ENCODE measurements at regions not wholly inside any gene's neighbourhood (a gene's known extent, or its start where the extent isn't known, plus 50 kb on each side); places are given as distances from the start of the nearest gene placed in this dataset.

- Mint-ChIP-seq H3K36me3 (ENCODE audit: low read depth) (no peaks in the 10 kb centered on the region), H3K4me1 (no peaks in the 10 kb centered on the region), H3K27ac (no peak overlapping the region), H3K4me3 (no peak overlapping the region), H3K27me3 (no peaks in the 10 kb centered on the region), H3K9me3 (no peaks in the 10 kb centered on the region)
- intact Hi-C loops (cut with micrococcal nuclease) = no loop called here
- DNase-seq = no peak
Measured at GRCh38 chr2:49254401-49254800, 100.1 kb upstream of the FSHR start.

GRCh38 chr2:49251766-49252165 is 97.5 kb upstream of the FSHR start:
- no peak overlapping the region for H3K27ac Mint-ChIP-seq
- no peaks in the 10 kb centered on the region for H3K4me1 Mint-ChIP-seq
- DNase-seq = no peak
- no peak overlapping the region for H3K4me3 Mint-ChIP-seq
- no peaks in the 10 kb centered on the region for H3K27me3 Mint-ChIP-seq
- intact Hi-C loops (cut with micrococcal nuclease) = no loop called here
- H3K36me3 Mint-ChIP-seq (ENCODE audit: low read depth) = no peaks in the 10 kb centered on the region
- no peaks in the 10 kb centered on the region for H3K9me3 Mint-ChIP-seq

GRCh38 chr2:49251251-49251650 is 96.9 kb upstream of the FSHR start:
- Mint-ChIP-seq H3K4me3 (no peak overlapping the region), H3K27ac (no peak overlapping the region), H3K4me1 (no peaks in the 10 kb centered on the region), H3K27me3 (no peaks in the 10 kb centered on the region), H3K36me3 (ENCODE audit: low read depth) (no peaks in the 10 kb centered on the region), H3K9me3 (no peaks in the 10 kb centered on the region)
- intact Hi-C loops (cut with micrococcal nuclease) = no loop called here
- no peak for DNase-seq

GRCh38 chr2:49248506-49248905 is 94.2 kb upstream of the FSHR start:
- DNase-seq = no peak
- Mint-ChIP-seq H3K27ac (no peak overlapping the region), H3K9me3 (peaks cover 5% of the 10 kb centered on the region), H3K4me1 (no peaks in the 10 kb centered on the region), H3K36me3 (ENCODE audit: low read depth) (no peaks in the 10 kb centered on the region), H3K27me3 (no peaks in the 10 kb centered on the region), H3K4me3 (no peak overlapping the region)
- intact Hi-C loops (cut with micrococcal nuclease) = no loop called here

- intact Hi-C loops (cut with micrococcal nuclease) = no loop called here
- H3K27ac Mint-ChIP-seq = no peak overlapping the region
- DNase-seq = no peak
- H3K27me3 Mint-ChIP-seq = no peaks in the 10 kb centered on the region
- no peak overlapping the region for H3K4me3 Mint-ChIP-seq
- no peaks in the 10 kb centered on the region for H3K4me1 Mint-ChIP-seq
- peaks cover 5% of the 10 kb centered on the region for H3K9me3 Mint-ChIP-seq
- no peaks in the 10 kb centered on the region for H3K36me3 Mint-ChIP-seq (ENCODE audit: low read depth)
Measured at GRCh38 chr2:49241991-49242390, 87.7 kb upstream of the FSHR start.

- Mint-ChIP-seq H3K4me1 (no peaks in the 10 kb centered on the region), H3K9me3 (peaks cover 5% of the 10 kb centered on the region), H3K27ac (no peak overlapping the region), H3K27me3 (no peaks in the 10 kb centered on the region), H3K36me3 (ENCODE audit: low read depth) (no peaks in the 10 kb centered on the region), H3K4me3 (no peak overlapping the region)
- no peak for DNase-seq
- intact Hi-C loops (cut with micrococcal nuclease) = no loop called here
Measured at GRCh38 chr2:49241501-49241900, 87.2 kb upstream of the FSHR start.

- Mint-ChIP-seq H3K9me3 (peaks cover 5% of the 10 kb centered on the region), H3K4me3 (no peak overlapping the region), H3K27ac (no peak overlapping the region), H3K4me1 (no peaks in the 10 kb centered on the region), H3K27me3 (no peaks in the 10 kb centered on the region), H3K36me3 (ENCODE audit: low read depth) (no peaks in the 10 kb centered on the region)
- DNase-seq = no peak
- intact Hi-C loops (cut with micrococcal nuclease) = no loop called here
Measured at GRCh38 chr2:49240608-49241007, 86.3 kb upstream of the FSHR start.

GRCh38 chr2:49238604-49238960 is 84.3 kb upstream of the FSHR start:
- H3K27ac Mint-ChIP-seq = no peak overlapping the region
- no peaks in the 10 kb centered on the region for H3K4me1 Mint-ChIP-seq
- no peaks in the 10 kb centered on the region for H3K36me3 Mint-ChIP-seq (ENCODE audit: low read depth)
- intact Hi-C loops (cut with micrococcal nuclease) = no loop called here
- H3K9me3 Mint-ChIP-seq = no peaks in the 10 kb centered on the region
- no peaks in the 10 kb centered on the region for H3K27me3 Mint-ChIP-seq
- DNase-seq = no peak
- H3K4me3 Mint-ChIP-seq = no peak overlapping the region

- no peak overlapping the region for H3K27ac Mint-ChIP-seq
- no peak overlapping the region for H3K4me3 Mint-ChIP-seq
- H3K36me3 Mint-ChIP-seq (ENCODE audit: low read depth) = no peaks in the 10 kb centered on the region
- H3K9me3 Mint-ChIP-seq = no peaks in the 10 kb centered on the region
- DNase-seq = no peak
- intact Hi-C loops (cut with micrococcal nuclease) = no loop called here
- H3K27me3 Mint-ChIP-seq = no peaks in the 10 kb centered on the region
- no peaks in the 10 kb centered on the region for H3K4me1 Mint-ChIP-seq
Measured at GRCh38 chr2:49237867-49238603, 83.7 kb upstream of the FSHR start.

- DNase-seq = no peak
- H3K4me3 Mint-ChIP-seq = no peak overlapping the region
- H3K4me1 Mint-ChIP-seq = no peaks in the 10 kb centered on the region
- no peak overlapping the region for H3K27ac Mint-ChIP-seq
- no peaks in the 10 kb centered on the region for H3K9me3 Mint-ChIP-seq
- no peaks in the 10 kb centered on the region for H3K36me3 Mint-ChIP-seq (ENCODE audit: low read depth)
- H3K27me3 Mint-ChIP-seq = no peaks in the 10 kb centered on the region
- intact Hi-C loops (cut with micrococcal nuclease) = no loop called here
Measured at GRCh38 chr2:49236316-49236715, 82.0 kb upstream of the FSHR start.

- Mint-ChIP-seq H3K4me1 (no peaks in the 10 kb centered on the region), H3K27me3 (no peaks in the 10 kb centered on the region), H3K27ac (no peak overlapping the region), H3K9me3 (no peaks in the 10 kb centered on the region), H3K36me3 (ENCODE audit: low read depth) (no peaks in the 10 kb centered on the region), H3K4me3 (no peak overlapping the region)
- DNase-seq = no peak
- intact Hi-C loops (cut with micrococcal nuclease) = no loop called here
Measured at GRCh38 chr2:49226360-49226759, 72.0 kb upstream of the FSHR start.

- DNase-seq = no peak
- no peaks in the 10 kb centered on the region for H3K4me1 Mint-ChIP-seq
- no peaks in the 10 kb centered on the region for H3K36me3 Mint-ChIP-seq (ENCODE audit: low read depth)
- H3K27me3 Mint-ChIP-seq = no peaks in the 10 kb centered on the region
- intact Hi-C loops (cut with micrococcal nuclease) = no loop called here
- H3K9me3 Mint-ChIP-seq = no peaks in the 10 kb centered on the region
- H3K4me3 Mint-ChIP-seq = no peak overlapping the region
- H3K27ac Mint-ChIP-seq = no peak overlapping the region
Measured at GRCh38 chr2:49225126-49225525, 70.8 kb upstream of the FSHR start.

GRCh38 chr2:49224426-49225010 is 70.2 kb upstream of the FSHR start:
- DNase-seq = no peak
- Mint-ChIP-seq H3K36me3 (ENCODE audit: low read depth) (no peaks in the 10 kb centered on the region), H3K4me1 (no peaks in the 10 kb centered on the region), H3K9me3 (no peaks in the 10 kb centered on the region), H3K4me3 (no peak overlapping the region), H3K27me3 (no peaks in the 10 kb centered on the region), H3K27ac (no peak overlapping the region)
- intact Hi-C loops (cut with micrococcal nuclease) = no loop called here

GRCh38 chr2:49222975-49223528 is 68.7 kb upstream of the FSHR start:
- Mint-ChIP-seq H3K36me3 (ENCODE audit: low read depth) (no peaks in the 10 kb centered on the region), H3K4me1 (no peaks in the 10 kb centered on the region), H3K27me3 (no peaks in the 10 kb centered on the region), H3K4me3 (no peak overlapping the region), H3K27ac (no peak overlapping the region), H3K9me3 (no peaks in the 10 kb centered on the region)
- no peak for DNase-seq
- intact Hi-C loops (cut with micrococcal nuclease) = no loop called here

- no peaks in the 10 kb centered on the region for H3K36me3 Mint-ChIP-seq (ENCODE audit: low read depth)
- no peak for DNase-seq
- H3K27ac Mint-ChIP-seq = no peak overlapping the region
- no peaks in the 10 kb centered on the region for H3K4me1 Mint-ChIP-seq
- H3K4me3 Mint-ChIP-seq = no peak overlapping the region
- H3K27me3 Mint-ChIP-seq = no peaks in the 10 kb centered on the region
- intact Hi-C loops (cut with micrococcal nuclease) = no loop called here
- no peaks in the 10 kb centered on the region for H3K9me3 Mint-ChIP-seq
Measured at GRCh38 chr2:49219741-49220140, 65.4 kb upstream of the FSHR start.
